GM12892 (cell line): ENCODE measurements at regions not wholly inside any gene's neighbourhood (a gene's known extent, or its start where the extent isn't known, plus 50 kb on each side); places are given as distances from the start of the nearest gene placed in this dataset.

Source experiments
- POLR2A ChIP-seq: IDR thresholded peaks from 2 replicates; pipeline ENCODE4 v1.6.1; 2011; ENCODE audit warnings: low read depth, low read length, control low read depth
- POLR2AphosphoS5 ChIP-seq: IDR thresholded peaks from 2 replicates; pipeline ENCODE4 v1.6.1; 2011; ENCODE audit warnings: low read depth, low read length, control low read depth

GRCh38 chr12:62136496-62136895, 123.7 kb upstream of the USP15 start:
- no peak for TF ChIP-seq POLR2A
- TF ChIP-seq POLR2AphosphoS5, result no peak
